ENCODE measurements at regions not wholly inside any gene's neighbourhood (a gene's known extent, or its start where the extent isn't known, plus 50 kb on each side); places are given as distances from the start of the nearest gene placed in this dataset.

DNA sequence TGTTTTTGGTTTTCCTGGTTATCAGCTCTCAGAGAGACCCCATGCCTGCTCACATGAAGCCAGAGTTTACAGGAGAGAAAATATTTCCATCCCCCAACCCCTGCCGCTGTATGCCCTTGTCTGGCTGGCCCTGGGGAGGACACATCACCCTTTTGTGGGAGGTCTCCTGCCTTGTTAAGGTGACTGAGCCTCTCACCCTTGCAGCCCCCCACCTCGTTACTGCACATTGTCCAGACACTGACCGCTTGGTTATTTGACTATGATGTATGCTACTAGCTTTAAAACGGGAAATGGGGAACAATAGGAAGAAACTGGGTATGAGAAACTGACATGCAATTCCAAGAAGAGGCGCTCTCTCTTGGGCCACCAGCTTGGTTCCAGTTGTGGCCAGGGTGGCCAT lies 51.1 kb upstream of the RFPL3 start:
- Histone ChIP-seq H3K27ac (ENCODE audit: extremely low read depth, low read depth, low read length) (no peak overlapping the region), H3K9me3 (ENCODE audit: control insufficient read depth, insufficient read depth, low read depth, low read length) (no peaks in the 10 kb centered on the region), H3K4me3 (ENCODE audit: low read depth, low read length) (no peak overlapping the region), H3K4me1 (ENCODE audit: control insufficient read depth, insufficient read depth, low read length) (no peaks in the 10 kb centered on the region), H3K36me3 (ENCODE audit: control insufficient read depth in 2 of 2, insufficient read depth in 1 of 2, low read length in 2 of 2) (no peaks in the 10 kb centered on the region)
- TF ChIP-seq MEIS1 (CRISPR knock-in tag; IDR thresholded peaks at IDR 0.05; ENCODE audit: borderline replicate concordance) (no peak), KLF9 (tag by site-specific recombination; IDR thresholded peaks at IDR 0.05; ENCODE audit: low read depth) (no peak), ZNF19 (tag by site-specific recombination; IDR thresholded peaks at IDR 0.05; ENCODE audit: low read depth) (no peak), SP2 (tag by site-specific recombination; IDR thresholded peaks at IDR 0.05) (no peak), GLI4 (tag by site-specific recombination; IDR thresholded peaks at IDR 0.05) (no peak)
- TF ChIP-seq, protein P1, sequence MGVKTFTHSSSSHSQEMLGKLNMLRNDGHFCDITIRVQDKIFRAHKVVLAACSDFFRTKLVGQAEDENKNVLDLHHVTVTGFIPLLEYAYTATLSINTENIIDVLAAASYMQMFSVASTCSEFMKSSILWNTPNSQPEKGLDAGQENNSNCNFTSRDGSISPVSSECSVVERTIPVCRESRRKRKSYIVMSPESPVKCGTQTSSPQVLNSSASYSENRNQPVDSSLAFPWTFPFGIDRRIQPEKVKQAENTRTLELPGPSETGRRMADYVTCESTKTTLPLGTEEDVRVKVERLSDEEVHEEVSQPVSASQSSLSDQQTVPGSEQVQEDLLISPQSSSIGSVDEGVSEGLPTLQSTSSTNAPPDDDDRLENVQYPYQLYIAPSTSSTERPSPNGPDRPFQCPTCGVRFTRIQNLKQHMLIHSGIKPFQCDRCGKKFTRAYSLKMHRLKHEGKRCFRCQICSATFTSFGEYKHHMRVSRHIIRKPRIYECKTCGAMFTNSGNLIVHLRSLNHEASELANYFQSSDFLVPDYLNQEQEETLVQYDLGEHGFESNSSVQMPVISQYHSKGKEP (tag by site-specific recombination; IDR thresholded peaks at IDR 0.05): no peak
- CTCF ChIA-PET: interaction anchor here (1.0 kb wide), 1 partner anchor 20 kb away, joined by 4 read pairs; no protein-coding TSS in a partner anchor
- POLR2A ChIA-PET: no interaction called here

DNA sequence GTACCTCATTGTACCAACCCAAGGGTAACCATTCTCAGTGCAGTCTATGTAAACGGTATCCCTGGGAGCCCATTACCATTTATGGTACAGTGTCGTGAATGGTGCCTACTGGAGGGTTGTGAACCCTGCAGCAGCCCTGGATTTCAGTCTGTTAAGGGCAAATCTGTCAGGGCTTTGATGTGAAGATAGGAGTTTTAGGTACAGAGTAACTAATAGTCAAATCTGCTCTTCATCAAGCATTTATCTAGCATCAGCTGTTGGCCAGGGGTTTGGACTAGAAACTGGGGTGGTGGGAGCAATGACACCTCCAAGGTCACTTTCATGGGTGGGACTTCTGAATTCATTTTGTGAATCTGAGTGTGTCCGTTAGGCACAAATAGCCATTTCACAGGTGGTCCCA lies 50.6 kb upstream of the RFPL3 start:
- Histone ChIP-seq H3K9me3 (ENCODE audit: control insufficient read depth, insufficient read depth, low read depth, low read length) (no peaks in the 10 kb centered on the region), H3K4me3 (ENCODE audit: low read depth, low read length) (no peak overlapping the region), H3K36me3 (ENCODE audit: control insufficient read depth in 2 of 2, insufficient read depth in 1 of 2, low read length in 2 of 2) (no peaks in the 10 kb centered on the region), H3K27ac (ENCODE audit: extremely low read depth, low read depth, low read length) (no peak overlapping the region), H3K4me1 (ENCODE audit: control insufficient read depth, insufficient read depth, low read length) (no peaks in the 10 kb centered on the region)
- ChIA-PET CTCF (interaction anchor here (1.0 kb wide), 1 partner anchor 20 kb away, joined by 4 read pairs; no protein-coding TSS in a partner anchor), POLR2A (no interaction called here)
- TF ChIP-seq ZNF555 (tag by site-specific recombination; conservative IDR thresholded peaks at IDR 0.05): no peak
- no peak for TF ChIP-seq HOXD13 (CRISPR knock-in tag; IDR thresholded peaks at IDR 0.05; ENCODE audit: borderline replicate concordance)
- peak; percentile 59; the same call in 1 of the 2 replicates for TF ChIP-seq ZFP3 (tag by site-specific recombination; IDR thresholded peaks at IDR 0.05; ENCODE audit: low read depth)

DNA sequence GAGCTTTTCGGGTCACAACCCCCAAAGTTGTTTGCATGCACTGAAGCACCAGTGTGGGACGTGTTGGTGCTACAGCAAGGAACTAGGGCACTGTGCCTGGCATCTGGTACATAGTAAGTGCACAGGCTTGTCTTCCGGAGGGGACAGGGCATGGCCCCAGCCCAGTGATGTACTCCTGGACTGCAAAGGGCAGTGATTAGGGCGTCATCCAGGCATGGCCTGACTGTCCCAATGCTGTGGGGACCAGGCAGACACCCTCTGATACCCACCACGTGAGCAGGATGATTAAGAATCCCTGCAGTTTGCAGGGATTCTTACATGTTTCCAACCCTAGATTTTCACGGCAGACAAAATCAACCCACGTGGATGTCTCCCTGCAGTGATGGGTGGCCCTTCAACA lies 50.0 kb upstream of the RFPL3 start:
- Histone ChIP-seq H3K9me3 (ENCODE audit: control insufficient read depth, insufficient read depth, low read depth, low read length) (no peaks in the 10 kb centered on the region), H3K27ac (ENCODE audit: extremely low read depth, low read depth, low read length) (no peak overlapping the region), H3K4me1 (ENCODE audit: control insufficient read depth, insufficient read depth, low read length) (no peaks in the 10 kb centered on the region), H3K36me3 (ENCODE audit: control insufficient read depth in 2 of 2, insufficient read depth in 1 of 2, low read length in 2 of 2) (no peaks in the 10 kb centered on the region), H3K4me3 (ENCODE audit: low read depth, low read length) (no peak overlapping the region)
- no peak for TF ChIP-seq ZNF792 (tag by site-specific recombination; IDR thresholded peaks at IDR 0.05)
- TF ChIP-seq ZNF169 (tag by site-specific recombination; IDR thresholded peaks at IDR 0.05): no peak
- TF ChIP-seq, protein P2, sequence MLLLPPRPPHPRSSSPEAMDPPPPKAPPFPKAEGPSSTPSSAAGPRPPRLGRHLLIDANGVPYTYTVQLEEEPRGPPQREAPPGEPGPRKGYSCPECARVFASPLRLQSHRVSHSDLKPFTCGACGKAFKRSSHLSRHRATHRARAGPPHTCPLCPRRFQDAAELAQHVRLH (tag by site-specific recombination; IDR thresholded peaks at IDR 0.05): no peak
- no peak for TF ChIP-seq ZNF366 (tag by site-specific recombination; conservative IDR thresholded peaks at IDR 0.05)
- TF ChIP-seq ZNF549 (tag by site-specific recombination; IDR thresholded peaks at IDR 0.05): no peak
- no peak for TF ChIP-seq SP7 (tag by site-specific recombination; IDR thresholded peaks at IDR 0.05)
- TF ChIP-seq ZNF335 (tag by site-specific recombination; conservative IDR thresholded peaks at IDR 0.05): no peak
- TF ChIP-seq TCF7L2 (IDR thresholded peaks at IDR 0.05; ENCODE audit: borderline replicate concordance, low read depth, low read length): no peak
- TF ChIP-seq, protein P3, sequence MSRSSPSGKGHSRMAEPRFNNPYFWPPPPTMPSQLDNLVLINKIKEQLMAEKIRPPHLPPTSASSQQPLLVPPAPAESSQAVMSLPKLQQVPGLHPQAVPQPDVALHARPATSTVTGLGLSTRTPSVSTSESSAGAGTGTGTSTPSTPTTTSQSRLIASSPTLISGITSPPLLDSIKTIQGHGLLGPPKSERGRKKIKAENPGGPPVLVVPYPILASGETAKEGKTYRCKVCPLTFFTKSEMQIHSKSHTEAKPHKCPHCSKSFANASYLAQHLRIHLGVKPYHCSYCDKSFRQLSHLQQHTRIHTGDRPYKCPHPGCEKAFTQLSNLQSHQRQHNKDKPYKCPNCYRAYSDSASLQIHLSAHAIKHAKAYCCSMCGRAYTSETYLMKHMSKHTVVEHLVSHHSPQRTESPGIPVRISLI (tag by site-specific recombination; IDR thresholded peaks at IDR 0.05): no peak
- TF ChIP-seq IKZF3 (tag by site-specific recombination; IDR thresholded peaks at IDR 0.05): no peak
- TF ChIP-seq, protein P4, sequence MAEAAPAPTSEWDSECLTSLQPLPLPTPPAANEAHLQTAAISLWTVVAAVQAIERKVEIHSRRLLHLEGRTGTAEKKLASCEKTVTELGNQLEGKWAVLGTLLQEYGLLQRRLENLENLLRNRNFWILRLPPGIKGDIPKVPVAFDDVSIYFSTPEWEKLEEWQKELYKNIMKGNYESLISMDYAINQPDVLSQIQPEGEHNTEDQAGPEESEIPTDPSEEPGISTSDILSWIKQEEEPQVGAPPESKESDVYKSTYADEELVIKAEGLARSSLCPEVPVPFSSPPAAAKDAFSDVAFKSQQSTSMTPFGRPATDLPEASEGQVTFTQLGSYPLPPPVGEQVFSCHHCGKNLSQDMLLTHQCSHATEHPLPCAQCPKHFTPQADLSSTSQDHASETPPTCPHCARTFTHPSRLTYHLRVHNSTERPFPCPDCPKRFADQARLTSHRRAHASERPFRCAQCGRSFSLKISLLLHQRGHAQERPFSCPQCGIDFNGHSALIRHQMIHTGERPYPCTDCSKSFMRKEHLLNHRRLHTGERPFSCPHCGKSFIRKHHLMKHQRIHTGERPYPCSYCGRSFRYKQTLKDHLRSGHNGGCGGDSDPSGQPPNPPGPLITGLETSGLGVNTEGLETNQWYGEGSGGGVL (tag by site-specific recombination; IDR thresholded peaks at IDR 0.05): no peak
- no peak for TF ChIP-seq ZNF843 (tag by site-specific recombination; IDR thresholded peaks at IDR 0.05)
- POLR2A ChIA-PET: no interaction called here
- CTCF ChIA-PET: no interaction called here
